Tibial nerve (tissue), 3 donors: ENCODE measurements at regions not wholly inside any gene's neighbourhood (a gene's known extent, or its start where the extent isn't known, plus 50 kb on each side); places are given as distances from the start of the nearest gene placed in this dataset.

Source experiments
- POLR2A ChIP-seq, 2 donors: fragments of 450-650 bp; IDR thresholded peaks; one replicate each; pipeline ENCODE4 v1.6.1; 2017; ENCODE audit warnings: antibody characterized with exemption in 2 of 2, mild to moderate bottlenecking in 2 of 2, moderate library complexity in 2 of 2
- TF ChIP-seq, protein P1 (sequence below), 5 experiments: fragments of 200-600 bp in 3 of 5; fragments of 450-650 bp in 2 of 5; sonication (generic) in 3 of 5; IDR thresholded peaks; one replicate each; pipeline ENCODE4 v1.5.1; 2016 to 2019; ENCODE audit warnings: antibody characterized with exemption in 5 of 5, mild to moderate bottlenecking in 3 of 5, moderate library complexity in 2 of 5

DNA sequence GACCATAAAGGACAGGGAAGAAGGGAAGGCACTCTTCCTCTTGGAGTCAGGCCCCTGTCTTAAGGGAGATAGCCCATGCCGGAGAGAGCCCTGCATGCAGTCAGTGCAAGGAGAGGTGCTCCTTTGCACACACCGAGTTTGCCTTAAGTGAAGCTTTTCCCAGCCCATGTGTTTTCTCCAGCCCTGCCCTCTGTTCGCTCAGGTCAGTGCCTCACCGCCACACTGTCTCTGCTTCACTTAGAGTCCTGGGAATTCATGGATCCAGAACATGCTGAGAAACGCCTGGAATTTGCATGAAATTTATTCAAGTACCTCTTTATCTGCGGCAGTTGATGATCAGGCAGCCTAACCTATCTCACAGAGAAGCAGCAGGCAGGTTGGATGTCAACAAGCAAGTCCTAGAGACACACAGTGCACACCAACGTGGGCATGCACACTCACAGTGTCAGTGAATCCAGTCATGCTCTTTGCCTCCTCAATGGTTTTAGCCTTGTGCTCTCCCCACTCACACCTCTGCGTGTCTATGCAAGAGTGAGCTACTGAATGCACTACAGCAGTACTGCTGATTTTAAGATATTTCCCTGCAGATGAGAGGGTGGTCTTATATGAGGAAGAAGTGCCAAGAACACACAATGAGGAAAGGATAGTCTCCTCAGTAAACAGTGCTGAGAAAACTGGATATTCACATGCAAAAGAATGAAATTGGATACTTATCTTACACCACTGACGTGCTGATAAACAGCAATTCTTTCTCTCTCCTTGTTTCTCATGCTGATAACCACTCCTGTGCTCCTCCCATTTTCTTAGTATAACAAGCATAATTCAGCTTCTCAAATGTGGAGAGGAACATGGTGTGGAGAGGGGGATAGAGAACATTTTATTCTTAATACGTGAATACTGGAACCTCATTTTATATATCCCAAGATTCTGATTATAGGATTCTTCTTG, 295.1 kb upstream of the CDYL start:
- TF ChIP-seq, protein P1, sequence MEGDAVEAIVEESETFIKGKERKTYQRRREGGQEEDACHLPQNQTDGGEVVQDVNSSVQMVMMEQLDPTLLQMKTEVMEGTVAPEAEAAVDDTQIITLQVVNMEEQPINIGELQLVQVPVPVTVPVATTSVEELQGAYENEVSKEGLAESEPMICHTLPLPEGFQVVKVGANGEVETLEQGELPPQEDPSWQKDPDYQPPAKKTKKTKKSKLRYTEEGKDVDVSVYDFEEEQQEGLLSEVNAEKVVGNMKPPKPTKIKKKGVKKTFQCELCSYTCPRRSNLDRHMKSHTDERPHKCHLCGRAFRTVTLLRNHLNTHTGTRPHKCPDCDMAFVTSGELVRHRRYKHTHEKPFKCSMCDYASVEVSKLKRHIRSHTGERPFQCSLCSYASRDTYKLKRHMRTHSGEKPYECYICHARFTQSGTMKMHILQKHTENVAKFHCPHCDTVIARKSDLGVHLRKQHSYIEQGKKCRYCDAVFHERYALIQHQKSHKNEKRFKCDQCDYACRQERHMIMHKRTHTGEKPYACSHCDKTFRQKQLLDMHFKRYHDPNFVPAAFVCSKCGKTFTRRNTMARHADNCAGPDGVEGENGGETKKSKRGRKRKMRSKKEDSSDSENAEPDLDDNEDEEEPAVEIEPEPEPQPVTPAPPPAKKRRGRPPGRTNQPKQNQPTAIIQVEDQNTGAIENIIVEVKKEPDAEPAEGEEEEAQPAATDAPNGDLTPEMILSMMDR (IDR thresholded peaks at IDR 0.05): no peak
- TF ChIP-seq POLR2A (IDR thresholded peaks at IDR 0.05): no peak
